Stimulated activated CD4-positive, alpha-beta T cell treated with anti-CD3 and anti-CD28 coated beads, Interleukin-15, amount 100 ng/mL, for 48 hours (primary cell): ENCODE measurements at regions not wholly inside any gene's neighbourhood (a gene's known extent, or its start where the extent isn't known, plus 50 kb on each side); places are given as distances from the start of the nearest gene placed in this dataset.

Experiments used
- DNase-seq, 2 donors: peaks; one replicate each; pipeline ENCODE4 v3.0.0-alpha.2; 2020; ENCODE audit warnings: low read depth in 2 of 2

GRCh38 chr4:108333353-108333942 lies 164.7 kb upstream of the LEF1 start:
- no peak for DNase-seq

GRCh38 chr4:108331905-108332632 lies 163.3 kb upstream of the LEF1 start:
- DNase-seq = no peak

GRCh38 chr4:108328383-108328732 lies 159.6 kb upstream of the LEF1 start:
- no peak for DNase-seq

- no peak for DNase-seq
These were observed 159.1 kb upstream of the LEF1 start for GRCh38 chr4:108327642-108328382.

- no peak for DNase-seq
These were observed 156.8 kb upstream of the LEF1 start for GRCh38 chr4:108325561-108325960.

DNA sequence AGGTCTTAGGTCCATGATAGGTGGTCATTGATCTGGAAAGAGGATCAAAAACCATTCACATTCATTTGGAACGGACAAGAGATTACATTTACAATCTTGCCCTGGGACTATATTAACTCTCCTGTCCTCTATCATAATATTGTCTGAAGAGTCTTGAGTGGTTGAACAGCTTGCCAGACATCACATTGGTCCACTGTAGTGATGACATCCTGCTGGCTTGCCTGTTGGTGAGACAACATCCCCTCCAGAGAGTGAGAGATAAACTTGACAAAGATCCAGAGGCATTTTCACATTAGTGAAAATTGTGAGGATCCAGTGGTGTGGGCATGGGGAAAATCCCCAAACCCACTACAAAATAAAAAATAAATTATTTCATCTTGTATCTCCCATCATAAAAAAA lies 155.7 kb upstream of the LEF1 start:
- DNase-seq = no peak

DNA sequence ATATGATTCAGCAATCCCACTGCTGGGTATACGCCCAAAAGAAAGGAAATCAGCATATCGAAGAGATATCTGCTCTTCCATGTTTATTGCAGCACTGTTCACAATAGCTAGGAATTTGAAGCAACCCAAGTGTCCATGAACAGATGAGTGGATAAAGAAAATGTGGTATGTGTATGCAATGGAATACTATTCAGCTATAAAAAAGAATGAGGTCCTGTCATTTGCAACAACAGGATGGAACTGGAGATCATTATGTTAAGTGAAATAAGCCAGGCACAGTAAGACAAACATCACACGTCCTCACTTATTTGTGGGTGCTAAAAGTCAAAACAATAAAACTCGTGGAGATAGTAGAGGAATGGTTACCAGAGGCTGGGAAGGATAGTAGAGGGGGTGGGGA lies 153.8 kb upstream of the LEF1 start:
- DNase-seq = no peak

DNA sequence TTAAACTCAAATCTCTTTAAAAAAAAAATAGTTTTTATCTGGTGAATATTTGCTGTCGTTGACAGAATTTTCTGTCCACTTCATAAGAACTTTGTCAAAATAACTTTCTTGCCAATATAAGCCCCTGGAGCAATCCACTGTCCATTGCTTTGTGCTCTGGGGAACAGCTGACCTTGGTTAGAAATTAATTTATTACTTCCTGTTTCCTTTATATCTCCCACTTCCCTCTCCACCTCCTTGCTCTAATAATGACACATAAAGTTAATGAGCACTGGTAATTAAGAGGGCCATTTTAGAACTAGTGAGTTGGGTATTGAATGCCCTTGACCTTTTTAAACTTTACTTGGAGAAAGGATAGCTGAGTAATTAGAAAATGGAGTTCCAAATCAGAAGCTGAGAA lies 151.3 kb upstream of the LEF1 start:
- DNase-seq = no peak

DNA sequence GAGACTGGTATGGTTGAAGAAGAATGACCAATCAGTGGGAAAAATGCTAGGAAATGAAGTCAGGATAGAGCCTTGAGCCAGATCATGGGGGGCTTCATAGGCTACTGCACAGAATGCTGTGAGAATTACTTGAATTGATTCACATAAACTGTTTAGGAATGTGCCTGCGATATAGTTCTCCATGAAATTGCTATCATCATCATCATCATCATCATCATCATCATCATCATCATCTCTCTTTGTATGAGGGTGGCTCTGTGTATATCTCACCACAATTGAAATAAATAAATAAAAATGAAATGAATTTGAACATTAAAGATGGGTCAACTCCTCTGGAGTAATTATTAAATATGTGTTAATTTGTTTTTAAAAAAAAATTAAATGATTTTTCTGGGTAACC lies 148.6 kb upstream of the LEF1 start:
- no peak for DNase-seq

- no peak for DNase-seq
These were observed 147.0 kb upstream of the LEF1 start for GRCh38 chr4:108315694-108316093.

DNA sequence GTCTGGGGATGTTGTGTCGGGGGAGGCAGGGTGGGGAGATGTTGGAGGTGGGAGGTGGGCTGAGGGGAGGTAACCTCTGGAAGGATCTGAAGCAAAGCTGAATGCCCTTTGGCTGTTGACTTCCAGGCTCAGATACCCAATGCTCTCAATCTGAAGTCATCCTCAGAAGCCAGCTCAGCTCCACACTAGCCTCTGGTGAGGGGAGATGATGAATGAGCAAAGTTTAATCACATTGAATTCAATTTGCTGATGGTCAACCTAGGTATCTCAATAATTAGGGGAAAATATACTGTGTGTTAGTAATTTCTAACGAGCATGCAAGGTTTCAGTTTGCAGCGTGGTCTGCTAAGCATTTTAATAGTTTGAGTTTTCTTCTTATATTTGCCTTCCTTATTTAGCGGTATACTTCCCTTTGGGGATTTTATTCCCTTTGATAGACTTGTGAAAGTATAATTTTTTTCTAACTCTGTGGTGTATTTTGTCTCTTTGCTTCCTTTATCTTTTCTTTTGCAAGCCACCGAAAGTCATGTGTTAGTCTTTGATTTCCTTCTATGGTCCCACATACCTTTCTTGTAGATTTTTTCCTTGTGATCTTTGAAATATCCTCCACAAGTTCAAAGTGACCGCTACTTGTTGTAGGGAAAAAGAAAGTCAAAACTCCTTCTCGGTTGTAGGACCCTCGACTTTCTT lies 146.3 kb upstream of the LEF1 start:
- DNase-seq = no peak

GRCh38 chr4:108313546-108314339 lies 145.0 kb upstream of the LEF1 start:
- no peak for DNase-seq

DNA sequence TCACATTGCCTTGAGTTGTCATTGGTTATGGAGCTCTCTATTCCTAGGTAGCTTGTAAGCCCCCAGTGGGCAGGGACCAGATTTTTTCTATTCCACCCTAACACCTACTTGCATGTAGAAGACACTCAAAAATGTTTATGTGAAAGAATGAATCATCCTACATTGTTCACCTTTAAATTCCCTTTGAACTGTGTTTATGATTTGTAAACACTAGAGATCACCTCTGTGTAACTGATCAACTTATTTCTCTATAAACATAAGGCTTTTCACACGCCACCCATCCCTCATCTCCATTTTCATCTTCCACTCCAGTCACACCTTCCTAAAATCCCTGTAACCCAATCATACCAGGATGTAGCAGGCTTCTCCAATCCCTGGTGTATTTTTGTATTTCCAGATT lies 142.6 kb upstream of the LEF1 start:
- no peak for DNase-seq

DNA sequence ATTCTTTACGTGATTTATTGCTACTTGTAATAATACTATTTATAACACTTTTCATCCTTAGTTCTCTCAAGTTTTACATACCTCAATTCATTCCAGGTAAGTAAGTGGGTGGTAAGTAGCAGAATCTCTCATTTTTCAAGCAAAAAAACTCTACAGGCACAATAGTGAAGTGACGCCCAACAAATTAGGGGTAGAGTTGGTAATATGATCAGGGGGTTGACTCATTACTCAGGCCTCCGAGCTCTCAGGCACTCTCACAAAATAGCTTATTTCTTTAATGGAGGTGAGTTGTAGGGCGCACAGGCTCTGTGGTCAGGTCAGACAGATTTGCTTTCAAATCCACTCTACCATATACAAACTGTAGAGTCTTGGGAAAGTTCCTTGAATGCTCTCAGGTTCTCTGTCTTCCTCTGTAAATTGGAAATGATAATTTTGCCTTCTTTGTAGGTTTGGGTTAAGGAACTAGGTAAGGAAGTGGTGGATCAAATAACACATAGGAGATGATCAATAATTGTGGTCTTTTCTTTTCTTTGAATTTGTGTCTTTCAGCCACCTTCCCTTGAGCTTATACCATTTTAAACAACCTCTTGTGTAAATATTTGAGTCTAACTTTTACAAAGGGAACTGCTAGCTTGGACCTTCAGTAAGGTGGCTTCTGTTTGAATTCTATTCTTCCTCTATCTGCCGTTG lies 134.9 kb upstream of the LEF1 start:
- DNase-seq = no peak

DNA sequence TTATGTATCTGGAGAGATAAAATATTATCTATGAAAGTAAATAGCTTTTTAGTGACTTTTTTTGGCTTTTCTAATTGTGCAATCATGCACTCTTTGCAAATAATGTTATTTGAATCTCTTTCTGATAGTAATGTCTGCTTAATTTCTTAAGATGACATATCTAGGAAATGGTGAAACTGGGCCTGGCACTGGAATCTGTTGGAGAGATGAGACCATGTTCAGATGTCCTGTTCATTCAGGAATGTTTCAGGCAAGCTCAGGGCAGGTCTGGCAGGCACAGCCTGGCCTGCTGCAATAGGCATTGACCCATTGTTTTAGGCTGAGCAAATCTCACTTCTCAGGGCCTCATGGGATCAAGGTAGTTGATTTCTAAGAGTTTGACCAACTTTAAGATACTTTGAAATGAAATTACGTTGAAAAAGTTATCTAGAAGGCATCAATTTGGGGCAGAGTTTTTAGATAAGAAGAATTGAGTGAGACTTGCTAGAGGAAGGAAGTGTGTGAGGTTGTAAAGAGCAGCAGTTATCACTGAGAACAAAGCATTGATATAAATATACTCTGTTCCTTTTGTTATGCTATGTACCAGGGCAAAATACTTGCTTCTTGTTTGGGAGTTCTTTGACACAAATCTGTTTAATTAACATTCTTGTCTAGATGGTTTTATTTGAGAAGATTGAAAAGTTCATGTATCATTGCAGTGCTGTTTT lies 133.0 kb upstream of the LEF1 start:
- DNase-seq = no peak

DNA sequence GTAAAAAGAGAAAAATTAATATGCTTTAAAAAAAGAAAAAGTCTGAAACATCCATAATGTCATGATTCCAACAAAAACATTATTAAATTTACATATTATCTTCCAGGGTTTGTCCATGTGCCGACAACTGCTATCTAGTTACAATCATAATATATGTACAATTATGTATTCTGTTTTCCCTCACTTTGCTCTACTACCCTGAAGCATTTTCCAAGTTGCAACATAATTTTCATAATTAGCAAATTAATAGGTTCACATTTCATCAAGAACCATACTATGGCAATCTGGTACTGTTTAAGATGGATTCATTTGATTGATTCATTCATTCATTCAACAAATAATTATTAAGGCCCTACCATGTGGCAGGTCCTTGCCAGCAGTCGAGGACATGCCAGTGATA lies 128.9 kb upstream of the LEF1 start:
- no peak for DNase-seq

GRCh38 chr4:108292229-108292628 lies 123.5 kb upstream of the LEF1 start:
- no peak for DNase-seq

- DNase-seq = no peak
These were observed 122.4 kb upstream of the LEF1 start for GRCh38 chr4:108291137-108291536.

GRCh38 chr4:108287834-108288413 lies 119.2 kb upstream of the LEF1 start:
- DNase-seq = no peak

DNA sequence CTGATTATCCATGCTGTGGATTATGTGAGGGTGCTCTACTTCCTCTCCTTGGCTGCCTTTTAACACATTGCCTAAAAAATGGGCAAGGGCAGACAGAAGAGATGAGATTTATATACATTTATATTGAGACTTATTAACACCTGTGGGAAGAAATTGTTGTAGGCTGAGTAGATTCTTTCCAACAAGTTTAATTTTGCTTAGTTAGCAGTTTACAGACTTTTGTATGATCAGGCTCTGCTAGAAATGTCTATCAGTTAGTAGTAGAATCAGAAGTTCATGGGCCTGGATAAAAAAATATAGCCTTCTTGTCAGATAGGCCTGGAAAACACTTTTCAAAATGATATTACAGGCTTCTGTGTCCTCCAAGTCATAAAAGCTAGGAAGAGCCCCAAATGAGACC lies 111.3 kb upstream of the LEF1 start:
- no peak for DNase-seq
